ENCODE measurements at regions not wholly inside any gene's neighbourhood (a gene's known extent, or its start where the extent isn't known, plus 50 kb on each side); places are given as distances from the start of the nearest gene placed in this dataset.

GRCh38 chr16:5433587-5433986 lies 336.0 kb upstream of the EEF2KMT start:
- no peak for DNase-seq (ENCODE audit: low spot score)

- DNase-seq (ENCODE audit: low spot score) = no peak
Measured at GRCh38 chr16:5432166-5432565, 334.6 kb upstream of the EEF2KMT start.

GRCh38 chr16:5430598-5430997 lies 333.0 kb upstream of the EEF2KMT start:
- no peak for DNase-seq (ENCODE audit: low spot score)

GRCh38 chr16:5428932-5429331 lies 331.3 kb upstream of the EEF2KMT start:
- no peak for DNase-seq (ENCODE audit: low spot score)

GRCh38 chr16:5427571-5427970 lies 330.0 kb upstream of the EEF2KMT start:
- no peak for DNase-seq (ENCODE audit: low spot score)

GRCh38 chr16:5422643-5423496 lies 325.3 kb upstream of the EEF2KMT start:
- no peak for DNase-seq (ENCODE audit: low spot score)

GRCh38 chr16:5422047-5422446 lies 324.5 kb upstream of the EEF2KMT start:
- DNase-seq (ENCODE audit: low spot score) = no peak

- DNase-seq (ENCODE audit: low spot score) = no peak
Measured at GRCh38 chr16:5416013-5416412, 318.4 kb upstream of the EEF2KMT start.

GRCh38 chr16:5415123-5415522 lies 317.5 kb upstream of the EEF2KMT start:
- no peak for DNase-seq (ENCODE audit: low spot score)

- no peak for DNase-seq (ENCODE audit: low spot score)
Measured at GRCh38 chr16:5412731-5413130, 315.1 kb upstream of the EEF2KMT start.

- no peak for DNase-seq (ENCODE audit: low spot score)
Measured at GRCh38 chr16:5398203-5398602, 300.6 kb upstream of the EEF2KMT start.

GRCh38 chr16:5396880-5397279 lies 299.3 kb upstream of the EEF2KMT start:
- no peak for DNase-seq (ENCODE audit: low spot score)

GRCh38 chr16:5393070-5393469 lies 295.5 kb upstream of the EEF2KMT start:
- DNase-seq (ENCODE audit: low spot score) = no peak

GRCh38 chr16:5386989-5387388 lies 289.4 kb upstream of the EEF2KMT start:
- DNase-seq (ENCODE audit: low spot score) = no peak

- no peak for DNase-seq (ENCODE audit: low spot score)
Measured at GRCh38 chr16:5385811-5386210, 288.2 kb upstream of the EEF2KMT start.

- DNase-seq (ENCODE audit: low spot score) = no peak
Measured at GRCh38 chr16:5385115-5385514, 287.5 kb upstream of the EEF2KMT start.

- DNase-seq (ENCODE audit: low spot score) = no peak
Measured at GRCh38 chr16:5383737-5384136, 286.1 kb upstream of the EEF2KMT start.

- DNase-seq (ENCODE audit: low spot score) = no peak
Measured at GRCh38 chr16:5382484-5382883, 284.9 kb upstream of the EEF2KMT start.

- no peak for DNase-seq (ENCODE audit: low spot score)
Measured at GRCh38 chr16:5381481-5381880, 283.9 kb upstream of the EEF2KMT start.

GRCh38 chr16:5379954-5380353 lies 282.4 kb upstream of the EEF2KMT start:
- DNase-seq (ENCODE audit: low spot score) = no peak

GRCh38 chr16:5378531-5378930 lies 280.9 kb upstream of the EEF2KMT start:
- DNase-seq (ENCODE audit: low spot score) = no peak

GRCh38 chr16:5377280-5377898 lies 279.8 kb upstream of the EEF2KMT start:
- DNase-seq (ENCODE audit: low spot score) = no peak

- no peak for DNase-seq (ENCODE audit: low spot score)
Measured at GRCh38 chr16:5374184-5374583, 276.6 kb upstream of the EEF2KMT start.

GRCh38 chr16:5367951-5368350 lies 270.4 kb upstream of the EEF2KMT start:
- no peak for DNase-seq (ENCODE audit: low spot score)
